WERI-Rb-1 (cell line): ENCODE measurements at regions not wholly inside any gene's neighbourhood (a gene's known extent, or its start where the extent isn't known, plus 50 kb on each side); places are given as distances from the start of the nearest gene placed in this dataset.

Experiments used
- DNase-seq: peaks from one replicate; pipeline ENCODE4 v3.0.0-alpha.2; 2020
- H3K27ac ChIP-seq: fragments of 250-450 bp; sonication (Bioruptor Pico); 2 replicates; pipeline ENCODE4 v1.5.1; 2020; ENCODE audit warnings: mild to moderate bottlenecking, moderate library complexity
- H3K27me3 ChIP-seq: fragments of 250-450 bp; sonication (Bioruptor Pico); 2 replicates; pipeline ENCODE4 v1.5.1; 2021; ENCODE audit warnings: mild to moderate bottlenecking, low read depth, moderate library complexity; ENCODE audit not compliant: insufficient read depth, severe bottlenecking
- H3K36me3 ChIP-seq: fragments of 250-450 bp; sonication (Bioruptor Pico); 2 replicates; pipeline ENCODE4 v1.5.1; 2020; ENCODE audit warnings: mild to moderate bottlenecking, moderate library complexity
- H3K4me3 ChIP-seq: 2 replicates; pipeline ENCODE4 v1.5.1; 2011; ENCODE audit warnings: low read depth, mild to moderate bottlenecking, control low read depth, low read length
- H3K9me3 ChIP-seq: fragments of 250-450 bp; sonication (Bioruptor Pico); 2 replicates; pipeline ENCODE4 v1.5.1; 2021; ENCODE audit warnings: mild to moderate bottlenecking, moderate library complexity; ENCODE audit not compliant: severe bottlenecking
- TF ChIP-seq, protein P1 (sequence below): IDR thresholded peaks from 2 replicates; pipeline ENCODE4 v1.5.1; 2011; ENCODE audit warnings: low read depth, mild to moderate bottlenecking, control low read depth, inconsistent platforms, low read length

GRCh38 chr3:28606283-28606682 is 257.7 kb upstream of the AZI2 start:
- Histone ChIP-seq H3K4me3 (no peak overlapping the region), H3K36me3 (no peaks in the 10 kb centered on the region), H3K27me3 (no peaks in the 10 kb centered on the region), H3K9me3 (no peaks in the 10 kb centered on the region), H3K27ac (no peak overlapping the region)
- TF ChIP-seq, protein P1, sequence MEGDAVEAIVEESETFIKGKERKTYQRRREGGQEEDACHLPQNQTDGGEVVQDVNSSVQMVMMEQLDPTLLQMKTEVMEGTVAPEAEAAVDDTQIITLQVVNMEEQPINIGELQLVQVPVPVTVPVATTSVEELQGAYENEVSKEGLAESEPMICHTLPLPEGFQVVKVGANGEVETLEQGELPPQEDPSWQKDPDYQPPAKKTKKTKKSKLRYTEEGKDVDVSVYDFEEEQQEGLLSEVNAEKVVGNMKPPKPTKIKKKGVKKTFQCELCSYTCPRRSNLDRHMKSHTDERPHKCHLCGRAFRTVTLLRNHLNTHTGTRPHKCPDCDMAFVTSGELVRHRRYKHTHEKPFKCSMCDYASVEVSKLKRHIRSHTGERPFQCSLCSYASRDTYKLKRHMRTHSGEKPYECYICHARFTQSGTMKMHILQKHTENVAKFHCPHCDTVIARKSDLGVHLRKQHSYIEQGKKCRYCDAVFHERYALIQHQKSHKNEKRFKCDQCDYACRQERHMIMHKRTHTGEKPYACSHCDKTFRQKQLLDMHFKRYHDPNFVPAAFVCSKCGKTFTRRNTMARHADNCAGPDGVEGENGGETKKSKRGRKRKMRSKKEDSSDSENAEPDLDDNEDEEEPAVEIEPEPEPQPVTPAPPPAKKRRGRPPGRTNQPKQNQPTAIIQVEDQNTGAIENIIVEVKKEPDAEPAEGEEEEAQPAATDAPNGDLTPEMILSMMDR: no peak
- DNase-seq: no peak

- Histone ChIP-seq H3K9me3 (no peaks in the 10 kb centered on the region), H3K27me3 (no peaks in the 10 kb centered on the region), H3K4me3 (no peak overlapping the region), H3K27ac (no peak overlapping the region), H3K36me3 (no peaks in the 10 kb centered on the region)
- no peak for DNase-seq
- TF ChIP-seq, protein P1: no peak
Measured at GRCh38 chr3:28612232-28612631, 263.6 kb upstream of the AZI2 start.

- Histone ChIP-seq H3K9me3 (no peaks in the 10 kb centered on the region), H3K27ac (no peak overlapping the region), H3K4me3 (no peak overlapping the region), H3K27me3 (no peaks in the 10 kb centered on the region), H3K36me3 (no peaks in the 10 kb centered on the region)
- no peak for DNase-seq
- TF ChIP-seq, protein P1: no peak
Measured at GRCh38 chr3:28613511-28614106, 265.0 kb upstream of the AZI2 start.

DNA sequence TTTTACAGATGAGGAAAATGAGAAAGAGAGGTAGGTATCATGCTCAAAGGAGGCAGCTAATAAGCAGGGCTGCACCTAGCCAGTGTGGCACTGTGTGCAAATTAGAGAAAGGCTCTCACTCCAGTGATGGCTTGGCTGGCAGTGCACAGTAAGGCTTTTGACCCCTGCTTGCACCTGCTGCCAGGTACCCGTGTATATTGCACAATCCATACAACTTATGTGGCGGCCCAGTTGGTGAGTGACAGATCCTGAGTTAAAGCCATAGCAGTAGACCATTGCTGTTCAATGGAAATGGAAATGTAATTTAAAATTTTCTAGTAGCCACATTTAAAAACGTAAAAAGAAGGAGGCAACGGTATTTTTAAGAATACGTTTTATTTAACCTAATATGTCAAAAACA is 266.4 kb upstream of the AZI2 start:
- Histone ChIP-seq H3K4me3 (no peak overlapping the region), H3K27me3 (no peaks in the 10 kb centered on the region), H3K9me3 (no peaks in the 10 kb centered on the region), H3K27ac (no peak overlapping the region), H3K36me3 (no peaks in the 10 kb centered on the region)
- TF ChIP-seq, protein P1: no peak
- DNase-seq: no peak

- no peaks in the 10 kb centered on the region for H3K36me3 ChIP-seq
- H3K9me3 ChIP-seq: no peaks in the 10 kb centered on the region
- no peak overlapping the region for H3K4me3 ChIP-seq
- TF ChIP-seq, protein P1: no peak
- no peaks in the 10 kb centered on the region for H3K27me3 ChIP-seq
- no peak overlapping the region for H3K27ac ChIP-seq
- no peak for DNase-seq
Measured at GRCh38 chr3:28615971-28616370, 267.3 kb upstream of the AZI2 start.

- Histone ChIP-seq H3K4me3 (no peak overlapping the region), H3K36me3 (no peaks in the 10 kb centered on the region), H3K27ac (no peak overlapping the region), H3K9me3 (no peaks in the 10 kb centered on the region), H3K27me3 (no peaks in the 10 kb centered on the region)
- TF ChIP-seq, protein P1: no peak
- no peak for DNase-seq
Measured at GRCh38 chr3:28617821-28618220, 269.2 kb upstream of the AZI2 start.
